H1 (cell line): ENCODE measurements at regions not wholly inside any gene's neighbourhood (a gene's known extent, or its start where the extent isn't known, plus 50 kb on each side); places are given as distances from the start of the nearest gene placed in this dataset.

Source experiments
- CHD1 ChIP-seq: IDR thresholded peaks from 2 replicates; pipeline ENCODE4 v1.6.1; 2012; ENCODE audit warnings: low read depth, low read length, improper control_type of control experiment
- CTCF ChIP-seq, 3 experiments: IDR thresholded peaks; 1 replicate in 2 of 3; 2 replicates in 1 of 3; pipeline versions ENCODE4 v1.5.1 to v1.6.1; 2011; ENCODE audit warnings: low read length in 3 of 3, mild to moderate bottlenecking in 3 of 3, inconsistent platforms in 2 of 3, low read depth in 1 of 3, moderate library complexity in 1 of 3; ENCODE audit not compliant: insufficient read depth in 1 of 3; ENCODE audit errors: control extremely low read depth in 1 of 3
- EP300 ChIP-seq, 2 experiments: IDR thresholded peaks; 1 replicate in 1 of 2; 2 replicates in 1 of 2; pipeline ENCODE4 v1.6.1; 2011 to 2012; ENCODE audit warnings: low read depth in 2 of 2, low read length in 2 of 2, mild to moderate bottlenecking in 2 of 2, borderline replicate concordance in 1 of 2, inconsistent platforms in 1 of 2, moderate library complexity in 1 of 2
- HDAC2 ChIP-seq, 2 experiments: fragments of 300-600 bp in 1 of 2; sonication (generic) in 1 of 2; IDR thresholded peaks; 2 replicates each; pipeline ENCODE4 v1.6.1; 2011 to 2012; ENCODE audit warnings: low read depth in 2 of 2, low read length in 2 of 2, mild to moderate bottlenecking in 2 of 2, moderate library complexity in 2 of 2, borderline replicate concordance in 1 of 2, inconsistent platforms in 1 of 2
- JUN ChIP-seq: IDR thresholded peaks from 2 replicates; pipeline ENCODE4 v1.6.1; 2011; ENCODE audit warnings: low read depth, mild to moderate bottlenecking, improper control_type of control experiment, low read length

GRCh38 chr3:101938262-101938847 is 89.0 kb downstream of the NFKBIZ start (continued):
- TF ChIP-seq CTCF (IDR thresholded peaks at IDR 0.05; ENCODE audit: control extremely low read depth in 1 of 3, insufficient read depth in 1 of 3, low read depth in 1 of 3, low read length in 3 of 3) = no peak
- TF ChIP-seq HDAC2 (IDR thresholded peaks at IDR 0.05; ENCODE audit: borderline replicate concordance in 1 of 2, low read depth in 2 of 2, low read length in 2 of 2) = no peak
- TF ChIP-seq CHD1 = no peak
- TF ChIP-seq JUN = no peak
- TF ChIP-seq EP300 (IDR thresholded peaks at IDR 0.05; ENCODE audit: borderline replicate concordance in 1 of 2, low read depth in 2 of 2, low read length in 2 of 2) = no peak
